Mucosa of stomach (tissue), 1 donor: ENCODE measurements at regions not wholly inside any gene's neighbourhood (a gene's known extent, or its start where the extent isn't known, plus 50 kb on each side); places are given as distances from the start of the nearest gene placed in this dataset.

ENCODE experiments used
- H3K27me3 ChIP-seq: one replicate; pipeline ENCODE4 v1.7.0; 2013; ENCODE audit warnings: mild to moderate bottlenecking, low read length; ENCODE audit not compliant: control insufficient read depth, insufficient read depth
- H3K36me3 ChIP-seq: one replicate; pipeline ENCODE4 v1.7.0; 2013; ENCODE audit warnings: low read length; ENCODE audit not compliant: control insufficient read depth, insufficient read depth
- H3K4me1 ChIP-seq: one replicate; pipeline ENCODE4 v1.7.0; 2013; ENCODE audit warnings: mild to moderate bottlenecking, low read length; ENCODE audit not compliant: control insufficient read depth, insufficient read depth
- H3K4me3 ChIP-seq: one replicate; pipeline ENCODE4 v1.7.0; 2013; ENCODE audit warnings: low read length
- H3K9ac ChIP-seq: one replicate; pipeline ENCODE4 v1.7.0; 2013; ENCODE audit warnings: mild to moderate bottlenecking, low read length, moderate library complexity
- H3K9me3 ChIP-seq: one replicate; pipeline ENCODE4 v1.7.0; 2013; ENCODE audit warnings: mild to moderate bottlenecking, low read length, moderate library complexity; ENCODE audit not compliant: control insufficient read depth
- donor health status: Pancreatic carcinoma.

DNA sequence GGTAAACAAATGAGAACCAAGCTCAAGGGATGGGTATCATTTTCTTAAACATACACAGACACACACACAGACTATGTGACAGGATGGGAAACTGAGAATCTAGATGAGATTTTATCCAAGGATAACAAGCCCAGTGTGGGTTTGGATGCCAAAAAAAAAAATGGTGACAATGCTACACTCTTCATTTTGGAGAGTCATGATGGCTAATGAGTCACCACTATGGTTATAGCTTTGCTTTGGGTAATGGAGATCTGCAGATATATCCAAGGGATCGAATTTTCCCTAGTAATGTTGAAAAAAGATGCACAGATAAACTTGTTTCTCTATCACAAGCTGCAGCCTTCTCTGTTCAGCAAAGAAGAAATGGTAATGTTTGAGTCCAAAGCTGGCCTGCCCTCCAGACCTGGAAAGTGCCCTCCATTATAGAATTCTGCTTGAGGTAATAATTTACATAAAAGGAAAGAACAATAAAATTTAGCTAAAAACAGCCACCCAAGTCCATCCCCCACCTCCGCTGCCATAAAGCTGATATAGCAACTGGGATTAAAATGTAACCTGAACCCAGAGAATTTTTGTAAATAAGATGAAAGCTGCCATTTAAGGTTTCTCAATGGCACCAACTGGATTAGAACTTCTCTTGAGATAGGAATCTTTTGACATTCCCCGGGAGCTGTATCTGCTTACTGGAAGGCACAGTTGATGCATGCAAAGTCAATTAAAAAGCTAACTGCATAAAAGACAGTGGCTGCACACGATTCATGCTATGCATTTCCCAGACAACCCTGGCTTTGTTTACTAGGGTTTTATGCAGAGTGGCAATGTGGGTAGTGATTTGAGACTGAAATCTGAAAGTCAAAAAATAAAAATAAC, 395.2 kb upstream of the LYPLAL1 start:
- Histone ChIP-seq H3K36me3 (no peaks in the 10 kb centered on the region), H3K4me3 (no peak overlapping the region), H3K9ac (no peak overlapping the region), H3K4me1 (no peaks in the 10 kb centered on the region), H3K9me3 (no peaks in the 10 kb centered on the region), H3K27me3 (no peaks in the 10 kb centered on the region)

- Histone ChIP-seq H3K4me3 (no peak overlapping the region), H3K36me3 (no peaks in the 10 kb centered on the region), H3K9me3 (no peaks in the 10 kb centered on the region), H3K9ac (no peak overlapping the region), H3K4me1 (no peaks in the 10 kb centered on the region), H3K27me3 (no peaks in the 10 kb centered on the region)
These were observed 394.2 kb upstream of the LYPLAL1 start for GRCh38 chr1:218779341-218780100.

- Histone ChIP-seq H3K36me3 (no peaks in the 10 kb centered on the region), H3K9me3 (no peaks in the 10 kb centered on the region), H3K4me1 (no peaks in the 10 kb centered on the region), H3K27me3 (no peaks in the 10 kb centered on the region), H3K9ac (no peak overlapping the region), H3K4me3 (no peak overlapping the region)
These were observed 390.5 kb upstream of the LYPLAL1 start for GRCh38 chr1:218783131-218783530.

GRCh38 chr1:218783916-218784315, 389.8 kb upstream of the LYPLAL1 start:
- no peak overlapping the region for H3K4me3 ChIP-seq
- no peaks in the 10 kb centered on the region for H3K9me3 ChIP-seq
- H3K4me1 ChIP-seq, result no peaks in the 10 kb centered on the region
- no peak overlapping the region for H3K9ac ChIP-seq
- H3K27me3 ChIP-seq, result no peaks in the 10 kb centered on the region
- no peaks in the 10 kb centered on the region for H3K36me3 ChIP-seq

GRCh38 chr1:218785928-218786327, 387.8 kb upstream of the LYPLAL1 start:
- no peaks in the 10 kb centered on the region for H3K27me3 ChIP-seq
- H3K36me3 ChIP-seq, result no peaks in the 10 kb centered on the region
- no peaks in the 10 kb centered on the region for H3K9me3 ChIP-seq
- no peak overlapping the region for H3K4me3 ChIP-seq
- H3K4me1 ChIP-seq, result no peaks in the 10 kb centered on the region
- H3K9ac ChIP-seq, result no peak overlapping the region

- no peaks in the 10 kb centered on the region for H3K4me1 ChIP-seq
- no peaks in the 10 kb centered on the region for H3K36me3 ChIP-seq
- no peak overlapping the region for H3K4me3 ChIP-seq
- no peak overlapping the region for H3K9ac ChIP-seq
- no peaks in the 10 kb centered on the region for H3K9me3 ChIP-seq
- H3K27me3 ChIP-seq, result no peaks in the 10 kb centered on the region
These were observed 385.9 kb upstream of the LYPLAL1 start for GRCh38 chr1:218787826-218788225.

GRCh38 chr1:218796773-218797172, 376.9 kb upstream of the LYPLAL1 start:
- H3K4me1 ChIP-seq, result no peaks in the 10 kb centered on the region
- no peaks in the 10 kb centered on the region for H3K27me3 ChIP-seq
- H3K4me3 ChIP-seq, result no peak overlapping the region
- no peak overlapping the region for H3K9ac ChIP-seq
- H3K36me3 ChIP-seq, result no peaks in the 10 kb centered on the region
- H3K9me3 ChIP-seq, result no peaks in the 10 kb centered on the region

DNA sequence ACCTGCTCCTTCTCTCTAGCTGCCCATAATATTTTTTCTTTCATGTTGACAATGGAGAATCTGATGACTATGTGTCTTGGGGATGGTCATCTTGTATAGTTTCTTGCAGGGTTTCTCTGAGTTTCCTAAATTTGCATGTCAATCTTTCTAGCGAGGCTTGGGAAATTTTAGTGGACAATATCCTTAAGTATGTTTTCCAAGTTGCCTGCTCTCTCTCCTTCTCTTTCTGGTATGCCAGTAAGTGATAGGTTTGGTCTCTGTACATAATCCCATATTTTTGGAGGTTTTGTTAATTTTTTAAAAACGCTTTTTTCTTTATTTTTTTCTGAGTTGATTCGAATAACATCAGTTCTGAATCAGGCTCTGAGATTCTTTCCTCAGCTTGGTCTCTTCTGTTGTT, 370.9 kb upstream of the LYPLAL1 start:
- no peak overlapping the region for H3K9ac ChIP-seq
- H3K4me1 ChIP-seq, result no peaks in the 10 kb centered on the region
- H3K27me3 ChIP-seq, result no peaks in the 10 kb centered on the region
- H3K36me3 ChIP-seq, result no peaks in the 10 kb centered on the region
- no peaks in the 10 kb centered on the region for H3K9me3 ChIP-seq
- no peak overlapping the region for H3K4me3 ChIP-seq

DNA sequence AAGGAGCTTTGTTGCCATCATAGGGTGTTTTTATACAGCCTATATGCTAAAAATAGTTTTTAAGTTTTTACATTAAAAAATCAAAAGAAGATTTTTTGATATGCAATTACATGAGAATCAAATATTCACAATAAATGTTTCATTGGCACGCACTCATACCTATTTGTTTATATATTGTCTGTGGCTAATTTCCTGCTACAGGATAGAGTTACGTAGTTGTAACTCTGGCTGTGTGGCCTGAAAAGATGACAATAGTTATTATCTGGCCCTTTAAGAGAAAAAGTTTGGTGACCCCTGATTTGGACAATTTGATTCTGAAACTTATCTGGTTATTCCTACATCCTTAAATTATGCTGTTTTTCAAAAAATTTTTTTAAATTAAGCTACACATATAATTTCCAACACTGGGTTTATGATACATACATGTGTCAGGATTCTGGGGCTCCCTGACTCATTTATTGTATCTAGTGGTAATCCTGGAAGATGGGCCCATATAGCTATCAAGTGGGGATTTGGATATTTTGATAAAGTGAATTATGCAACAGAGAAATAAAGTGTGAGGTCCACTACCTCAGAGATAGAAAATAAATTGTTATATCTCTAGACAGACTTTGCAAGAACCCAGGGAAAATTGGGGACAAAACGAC, 370.2 kb upstream of the LYPLAL1 start:
- no peak overlapping the region for H3K4me3 ChIP-seq
- no peaks in the 10 kb centered on the region for H3K4me1 ChIP-seq
- no peaks in the 10 kb centered on the region for H3K36me3 ChIP-seq
- no peaks in the 10 kb centered on the region for H3K27me3 ChIP-seq
- H3K9ac ChIP-seq, result no peak overlapping the region
- no peaks in the 10 kb centered on the region for H3K9me3 ChIP-seq

- Histone ChIP-seq H3K4me3 (no peak overlapping the region), H3K9me3 (no peaks in the 10 kb centered on the region), H3K36me3 (no peaks in the 10 kb centered on the region)
These were observed 369.5 kb upstream of the LYPLAL1 start for GRCh38 chr1:218804014-218804785.

GRCh38 chr1:218809061-218809460, 364.6 kb upstream of the LYPLAL1 start:
- no peak overlapping the region for H3K9ac ChIP-seq
- no peaks in the 10 kb centered on the region for H3K36me3 ChIP-seq

More at GRCh38 chr1:218804014-218804785, 369.5 kb upstream of the LYPLAL1 start:
- no peak overlapping the region for H3K9ac ChIP-seq
- no peaks in the 10 kb centered on the region for H3K4me1 ChIP-seq
- no peaks in the 10 kb centered on the region for H3K27me3 ChIP-seq

More at GRCh38 chr1:218809061-218809460, 364.6 kb upstream of the LYPLAL1 start:
- H3K4me3 ChIP-seq, result no peak overlapping the region
- no peaks in the 10 kb centered on the region for H3K27me3 ChIP-seq
- H3K9me3 ChIP-seq, result no peaks in the 10 kb centered on the region
- H3K4me1 ChIP-seq, result no peaks in the 10 kb centered on the region
